ENCODE measurements at regions not wholly inside any gene's neighbourhood (a gene's known extent, or its start where the extent isn't known, plus 50 kb on each side); places are given as distances from the start of the nearest gene placed in this dataset.

DNA sequence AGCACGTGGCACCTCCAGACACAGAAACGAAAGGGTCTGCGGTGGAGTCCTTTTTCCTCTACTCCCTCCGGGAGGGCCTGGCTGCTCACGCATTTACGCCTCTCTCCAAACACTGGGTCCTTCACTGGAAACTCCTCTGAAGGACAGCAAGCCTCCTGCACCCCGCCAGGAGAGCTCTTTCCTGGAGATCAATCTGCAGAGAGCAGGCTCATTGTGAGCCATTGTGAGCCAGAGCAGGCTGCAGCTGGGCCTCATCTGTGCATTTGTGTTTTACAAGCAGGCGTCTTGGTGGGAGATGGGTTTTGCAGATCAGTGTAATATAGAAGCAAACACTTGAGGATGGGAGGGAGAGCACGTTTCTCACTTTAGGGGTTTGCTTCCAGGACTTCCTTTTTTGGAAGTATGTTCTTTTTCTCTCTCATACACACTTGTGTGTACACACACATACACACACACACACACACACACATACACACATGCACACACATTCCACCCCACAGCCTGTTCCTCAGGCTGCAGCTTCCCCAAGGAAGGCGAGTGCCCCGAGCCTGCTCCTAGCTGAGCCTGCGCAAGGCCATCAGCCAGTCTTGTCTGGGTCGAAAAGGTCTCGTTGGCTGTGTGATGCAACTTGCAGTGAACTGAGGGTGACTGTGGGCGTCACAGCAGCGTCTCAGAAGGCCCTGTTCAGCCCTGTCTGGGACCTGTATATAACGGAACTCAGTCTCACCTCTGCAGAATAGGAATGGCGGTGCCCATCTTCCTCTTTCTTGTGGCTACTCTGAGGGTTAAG is 163.5 kb downstream of the GLI2 start:
- no peak for DNase-seq (ENCODE audit: low read depth)

DNA sequence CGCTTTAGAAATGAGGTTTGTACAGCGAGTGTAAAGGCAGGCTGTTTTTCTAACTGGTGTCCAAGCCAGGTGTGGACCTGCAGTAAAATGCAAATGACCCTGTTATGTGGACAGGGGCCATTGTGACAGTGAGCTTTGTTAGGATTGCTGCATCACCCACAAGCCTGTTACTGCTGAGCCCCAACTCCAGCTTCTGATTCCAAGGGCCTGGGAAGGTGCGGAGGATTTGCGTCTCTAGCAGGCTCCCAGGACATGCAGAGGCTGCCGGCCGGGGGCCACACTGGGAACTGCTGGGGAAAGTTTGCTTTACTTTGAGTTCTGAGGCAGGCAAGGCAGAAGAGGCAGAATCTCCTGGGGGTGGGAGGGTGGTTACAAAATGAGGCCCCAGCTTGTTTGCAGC is 164.1 kb downstream of the GLI2 start:
- DNase-seq (ENCODE audit: low read depth), result no peak

DNA sequence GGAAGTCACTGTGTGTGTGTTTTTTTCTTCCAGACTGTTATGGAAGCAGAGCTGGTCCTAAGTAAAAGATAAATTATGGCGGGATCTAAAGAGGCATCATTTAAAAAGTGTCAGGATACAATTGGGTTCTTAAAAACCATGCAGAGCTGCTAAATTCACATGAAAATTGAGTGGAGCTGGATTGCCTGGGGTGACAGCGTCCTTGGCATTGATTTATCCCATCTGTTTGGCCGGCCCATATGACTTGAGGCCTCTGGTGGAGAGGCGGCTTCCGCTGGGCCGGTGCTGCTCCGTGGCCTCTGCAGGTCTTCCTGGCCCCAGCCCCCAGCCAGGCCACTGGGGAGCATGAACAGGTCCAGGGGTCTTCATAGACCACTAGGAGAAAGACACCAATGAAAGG is 165.5 kb downstream of the GLI2 start:
- DNase-seq (ENCODE audit: low read depth), result no peak

DNA sequence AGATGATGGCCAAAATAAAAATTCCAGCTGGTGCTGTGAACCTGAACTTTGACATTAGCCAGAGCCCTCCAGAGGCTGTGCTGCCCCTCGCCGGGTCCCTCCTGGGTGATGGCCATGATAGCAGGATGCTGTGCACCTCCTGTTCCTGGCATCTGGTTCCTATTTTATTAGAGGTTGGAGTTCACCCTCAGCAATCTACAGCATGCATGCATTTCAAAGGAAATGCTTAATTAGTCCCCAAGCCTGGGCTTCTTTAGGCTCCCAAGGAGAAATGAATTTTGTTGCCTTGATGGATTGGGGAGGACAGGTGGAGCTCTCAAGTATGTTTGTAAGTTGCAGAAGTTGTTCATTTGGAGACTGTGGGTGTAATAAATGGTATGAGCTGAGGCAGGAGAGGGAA is 166.9 kb downstream of the GLI2 start:
- DNase-seq (ENCODE audit: low read depth), result no peak

DNA sequence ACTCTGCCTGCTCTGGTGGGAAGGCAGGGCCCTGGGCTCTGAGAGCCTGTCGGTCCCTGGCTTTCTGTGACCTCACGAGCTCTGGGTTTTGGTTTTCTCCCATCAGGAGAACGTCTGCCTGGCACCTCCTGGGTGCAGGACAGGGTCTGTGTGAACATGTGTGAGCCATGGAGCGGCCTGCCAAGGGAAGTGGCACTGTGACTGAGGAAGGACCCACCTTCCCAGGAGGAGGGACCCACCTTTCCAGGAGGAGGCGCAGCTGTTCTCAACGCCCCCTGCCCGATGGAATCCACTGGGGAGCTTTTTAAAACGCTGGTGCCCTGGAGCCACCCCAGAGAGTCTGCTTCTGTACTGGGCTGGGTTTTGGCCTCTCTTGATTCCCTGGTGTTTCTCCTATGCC is 168.7 kb downstream of the GLI2 start:
- no peak for DNase-seq (ENCODE audit: low read depth)

DNA sequence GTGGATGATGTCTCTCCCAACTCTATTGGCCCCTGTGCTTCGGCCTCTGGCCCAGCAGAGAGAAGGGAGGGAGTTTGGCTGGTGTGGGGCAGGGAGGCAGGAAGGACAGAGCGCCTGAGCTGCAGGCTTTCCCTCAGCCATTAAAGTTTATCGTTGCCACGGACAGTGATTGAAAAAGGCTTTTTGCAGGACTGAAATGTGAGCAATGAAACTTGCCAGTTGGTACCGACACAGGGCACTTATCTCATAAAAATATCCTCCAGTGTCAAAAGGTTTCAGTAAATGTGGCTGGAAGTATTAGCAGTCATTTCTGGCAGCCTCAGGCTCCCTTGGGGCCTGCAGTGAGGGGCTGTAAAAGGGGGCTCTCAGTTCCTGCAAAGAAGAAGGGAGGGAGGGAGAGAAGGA is 169.2 kb downstream of the GLI2 start:
- no peak for DNase-seq (ENCODE audit: low read depth)

DNA sequence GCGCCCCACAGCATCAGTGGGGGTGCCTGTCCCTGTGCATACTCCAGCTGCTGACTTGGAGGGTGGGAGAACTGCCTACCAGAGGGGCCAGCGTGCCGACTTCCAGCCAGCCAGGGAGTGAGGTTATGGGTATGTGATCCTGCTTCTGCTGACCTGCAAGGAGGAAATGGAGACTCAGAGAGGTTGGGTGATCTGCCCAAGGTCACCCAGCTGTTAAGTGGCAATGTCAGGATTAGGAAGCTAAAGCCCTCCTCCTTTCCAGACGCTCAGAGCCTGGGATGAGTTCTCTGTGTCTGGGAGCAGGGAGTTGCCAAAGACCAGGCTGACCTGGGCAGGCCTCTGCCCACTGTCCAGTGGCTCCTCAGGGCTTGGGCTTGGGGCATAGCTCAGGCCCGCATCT is 169.6 kb downstream of the GLI2 start:
- DNase-seq (ENCODE audit: low read depth), result no peak

DNA sequence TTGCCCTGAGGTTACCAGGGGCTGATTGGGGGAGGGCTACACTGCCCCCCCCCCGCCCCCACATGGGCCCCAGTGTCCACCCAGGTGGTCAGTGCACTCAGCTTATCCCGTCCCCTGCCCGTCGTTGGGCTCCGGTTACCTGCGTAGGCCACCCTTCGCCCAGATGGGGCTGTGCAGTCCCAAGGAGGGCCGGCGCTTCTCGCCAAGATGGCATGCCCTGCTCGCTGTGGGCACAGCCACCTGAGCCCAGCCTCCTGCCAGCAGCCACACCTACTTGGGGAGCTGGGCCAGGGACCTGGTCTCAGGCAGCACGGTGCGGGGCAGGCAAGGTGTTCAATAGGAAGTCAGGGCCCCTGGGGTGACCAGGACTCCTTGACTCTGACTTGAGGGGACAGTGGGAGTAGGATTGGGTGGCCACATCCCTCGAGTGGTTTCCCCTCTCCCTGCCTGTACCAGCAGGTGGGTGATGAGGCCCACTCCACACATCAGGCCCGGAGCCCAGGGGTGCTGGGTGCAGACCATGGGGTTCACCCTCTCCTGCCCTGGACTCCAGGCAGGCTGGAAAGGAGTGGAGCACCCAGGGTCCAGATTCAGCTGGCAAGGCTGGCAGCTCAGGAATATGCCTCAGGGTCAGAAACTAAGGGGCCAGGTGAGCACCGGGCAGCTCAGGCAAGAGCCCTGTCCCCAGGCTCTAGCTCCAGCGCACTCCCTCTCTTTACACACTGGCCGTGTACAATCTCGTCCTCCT is 170.3 kb downstream of the GLI2 start:
- no peak for DNase-seq (ENCODE audit: low read depth)

DNA sequence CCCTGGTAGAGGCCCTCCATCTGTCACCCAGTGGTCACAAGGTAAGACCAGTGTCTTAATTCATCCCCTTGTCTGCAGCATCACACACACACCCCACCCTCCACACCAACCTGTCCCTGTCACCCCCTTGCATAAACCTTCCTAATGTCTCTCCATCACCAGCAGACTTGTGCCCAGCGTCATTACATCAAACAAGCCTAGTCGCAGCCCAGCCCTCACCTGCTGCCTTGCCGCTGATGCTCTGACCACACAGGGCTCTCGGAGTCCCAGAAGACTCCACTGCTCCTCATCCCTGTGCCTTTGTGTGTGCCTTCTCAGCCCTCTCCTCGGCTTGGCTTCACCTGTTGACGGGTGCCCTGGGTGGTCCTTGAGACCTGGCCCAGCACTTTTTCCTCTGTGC is 171.2 kb downstream of the GLI2 start:
- no peak for DNase-seq (ENCODE audit: low read depth)

DNA sequence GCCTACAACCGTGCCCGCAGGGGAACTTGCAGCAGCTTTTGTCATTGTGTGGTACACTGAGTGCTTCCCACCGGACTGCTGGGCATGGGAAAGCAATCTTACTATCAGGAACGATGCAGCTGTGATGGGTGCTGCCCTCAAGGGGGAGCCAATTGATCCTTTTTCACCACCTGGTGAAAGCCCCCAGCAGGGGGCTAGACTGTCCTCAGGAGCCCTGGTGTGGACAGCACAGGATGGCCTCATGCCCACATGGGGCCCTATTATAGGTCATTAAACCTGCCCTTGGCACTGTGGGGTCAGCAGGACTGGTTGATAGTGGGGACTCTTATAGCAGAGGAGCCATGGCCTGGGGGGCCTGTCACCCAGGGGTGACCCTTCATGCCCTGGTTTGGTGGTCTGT is 172.2 kb downstream of the GLI2 start:
- DNase-seq (ENCODE audit: low read depth), result no peak

DNA sequence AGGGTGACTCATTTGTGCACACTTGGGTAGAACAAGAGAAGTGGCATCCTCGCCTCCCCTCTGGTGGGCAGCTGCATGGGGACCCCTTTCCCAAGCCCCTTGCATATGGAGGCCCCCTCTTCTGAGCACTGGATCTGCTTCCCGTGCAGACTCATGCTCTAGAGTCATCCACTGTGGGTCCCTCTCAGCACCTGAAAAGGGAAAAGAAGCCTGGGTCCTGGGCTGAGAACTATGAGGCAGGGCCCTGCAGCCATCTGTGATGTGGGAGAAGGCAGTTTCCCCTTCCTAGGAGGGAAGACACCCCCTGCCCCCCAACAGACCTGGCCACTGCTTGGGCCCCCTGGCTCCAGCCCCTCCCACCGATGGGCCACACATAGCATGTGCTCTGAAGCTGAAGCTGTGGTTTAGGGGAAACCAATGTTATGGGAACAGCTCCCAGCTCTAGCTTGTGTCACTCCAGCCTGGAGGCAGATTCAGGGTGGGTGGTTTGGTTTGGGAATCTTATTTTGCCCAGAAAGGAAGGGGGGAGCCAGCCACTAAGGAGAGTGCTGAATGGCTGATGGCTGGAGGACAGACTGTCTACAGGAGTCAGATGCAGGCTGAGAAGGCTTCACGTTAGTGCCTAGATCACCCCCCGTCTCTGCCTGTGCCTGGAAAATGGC is 172.8 kb downstream of the GLI2 start:
- DNase-seq (ENCODE audit: low read depth), result no peak

DNA sequence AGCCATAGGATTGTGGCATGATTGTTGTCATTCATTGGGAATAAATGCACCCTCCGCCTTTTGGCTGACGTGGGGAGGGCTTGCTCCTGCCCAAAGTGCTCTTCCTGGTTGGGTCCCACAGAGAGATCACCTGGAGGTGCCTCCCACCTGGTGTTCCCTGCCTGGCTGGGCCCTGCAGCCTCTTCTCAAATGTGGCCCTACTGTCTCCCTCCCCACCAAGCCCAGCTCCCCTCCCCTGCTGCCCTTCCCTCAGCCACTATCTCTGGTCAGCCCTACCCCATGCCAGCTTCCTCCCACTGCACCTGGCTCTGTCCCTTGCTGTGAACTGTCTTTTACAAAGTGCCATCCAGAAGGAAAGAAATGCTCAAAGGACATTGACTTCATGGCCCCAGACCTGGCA is 173.4 kb downstream of the GLI2 start:
- no peak for DNase-seq (ENCODE audit: low read depth)

DNA sequence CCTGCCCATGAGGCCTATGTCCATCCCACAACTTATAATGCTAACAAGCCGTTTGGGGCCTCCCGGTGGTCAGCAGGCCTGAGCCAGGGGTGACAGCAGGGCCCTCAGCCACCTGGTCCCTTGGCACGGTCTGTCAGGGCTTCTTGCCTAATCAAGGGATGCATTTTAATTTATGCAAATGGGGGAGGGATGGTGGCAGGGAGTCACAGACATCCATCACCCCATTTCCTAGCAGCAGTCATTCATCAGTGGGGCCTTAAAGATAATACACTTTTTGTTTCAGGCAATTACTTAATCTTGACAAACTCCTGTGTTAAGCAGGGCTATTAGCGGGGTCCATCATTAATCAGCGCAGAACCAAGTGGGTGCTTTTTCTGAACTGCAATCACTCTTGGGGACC is 174.5 kb downstream of the GLI2 start:
- DNase-seq (ENCODE audit: low read depth), result no peak

DNA sequence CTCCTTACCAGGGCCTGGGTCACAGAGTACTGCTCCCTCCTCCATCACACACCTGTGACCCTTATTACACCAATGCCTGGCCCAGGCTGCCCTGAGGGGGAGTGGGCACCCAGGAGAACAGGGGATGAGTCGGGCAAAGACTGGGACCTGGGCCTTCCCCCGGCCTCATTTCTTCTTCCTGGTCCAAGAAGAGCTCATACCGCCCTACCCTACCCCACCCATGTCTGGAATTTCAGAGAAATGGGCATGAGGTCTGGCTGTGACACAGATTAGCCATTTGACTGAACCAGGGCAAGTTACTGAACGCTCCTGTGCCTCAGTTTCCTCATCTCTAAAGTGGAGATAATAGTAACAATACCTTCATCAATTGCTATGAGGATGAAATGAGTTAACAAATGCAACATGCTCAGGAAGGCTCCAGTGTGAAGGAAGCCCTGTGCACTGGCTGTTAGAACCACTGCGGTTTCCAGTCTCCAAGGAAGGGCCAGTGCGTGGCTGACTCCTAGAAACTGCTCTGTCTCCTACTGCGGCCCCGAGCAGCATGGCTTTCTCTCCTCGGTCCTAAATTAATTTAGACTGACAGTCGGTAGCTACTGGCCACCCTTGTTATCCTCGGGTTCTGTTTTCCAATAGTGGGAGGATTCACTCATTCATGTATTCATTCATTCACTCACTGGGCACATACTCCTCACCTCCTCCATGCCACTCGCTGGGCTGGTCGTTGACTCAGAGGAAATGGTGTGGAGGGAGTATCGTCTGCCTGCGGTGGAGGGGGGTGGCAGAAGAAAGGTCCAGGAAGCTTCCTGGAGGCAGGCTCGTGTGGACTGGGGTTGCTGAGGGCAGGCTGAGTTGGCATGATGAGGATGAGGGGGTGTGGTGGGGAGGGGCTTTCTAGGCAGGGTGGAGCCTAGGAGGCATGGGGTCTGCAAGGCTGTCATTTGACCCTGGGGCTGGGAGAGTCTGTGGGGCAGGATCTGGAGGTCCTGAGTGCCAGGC is 175.6 kb downstream of the GLI2 start:
- peak; percentile 70 for DNase-seq (ENCODE audit: low read depth)

DNA sequence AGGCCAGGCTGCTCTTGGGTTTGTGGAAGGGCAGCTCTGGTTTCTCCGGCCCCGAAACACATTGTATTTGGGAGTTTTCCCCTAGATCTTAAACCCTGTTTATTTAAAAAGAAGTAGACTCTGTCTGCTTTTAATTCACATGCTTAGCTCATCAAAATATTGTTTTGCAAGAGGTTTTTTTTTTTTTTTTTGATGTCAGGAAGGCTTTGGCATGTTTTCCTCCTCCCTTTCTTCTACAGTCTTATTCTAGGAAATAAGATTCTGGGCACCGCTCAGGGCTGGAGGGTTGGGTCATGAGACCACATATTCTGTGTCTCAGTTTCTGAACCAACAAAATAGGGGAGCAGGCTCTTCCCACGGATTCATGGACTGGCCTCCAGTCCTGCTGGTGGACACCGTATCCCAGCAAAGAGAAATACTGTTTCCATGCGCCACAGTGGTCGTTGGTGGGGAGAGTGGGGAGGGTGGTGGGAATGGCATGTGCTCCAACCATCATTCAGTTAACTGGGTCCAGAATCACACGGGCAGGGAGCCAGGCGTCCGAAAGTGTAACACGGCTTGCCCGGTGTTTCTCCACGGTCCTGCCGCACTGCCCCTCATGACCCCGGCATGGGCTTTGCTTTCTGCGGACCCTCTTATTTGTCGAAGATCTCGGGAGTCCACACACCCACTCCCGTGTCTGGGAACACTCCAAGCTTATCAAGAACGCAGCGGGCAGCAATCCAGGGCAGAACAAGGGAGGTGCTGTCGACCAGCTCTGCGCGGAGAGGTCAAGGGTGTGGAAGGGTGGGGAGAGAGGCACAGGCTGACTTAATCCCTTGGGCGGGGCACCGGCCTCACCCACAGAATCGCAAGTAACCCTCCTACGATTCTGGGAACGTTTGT is 176.7 kb downstream of the GLI2 start:
- DNase-seq (ENCODE audit: low read depth), result peak; percentile 90

DNA sequence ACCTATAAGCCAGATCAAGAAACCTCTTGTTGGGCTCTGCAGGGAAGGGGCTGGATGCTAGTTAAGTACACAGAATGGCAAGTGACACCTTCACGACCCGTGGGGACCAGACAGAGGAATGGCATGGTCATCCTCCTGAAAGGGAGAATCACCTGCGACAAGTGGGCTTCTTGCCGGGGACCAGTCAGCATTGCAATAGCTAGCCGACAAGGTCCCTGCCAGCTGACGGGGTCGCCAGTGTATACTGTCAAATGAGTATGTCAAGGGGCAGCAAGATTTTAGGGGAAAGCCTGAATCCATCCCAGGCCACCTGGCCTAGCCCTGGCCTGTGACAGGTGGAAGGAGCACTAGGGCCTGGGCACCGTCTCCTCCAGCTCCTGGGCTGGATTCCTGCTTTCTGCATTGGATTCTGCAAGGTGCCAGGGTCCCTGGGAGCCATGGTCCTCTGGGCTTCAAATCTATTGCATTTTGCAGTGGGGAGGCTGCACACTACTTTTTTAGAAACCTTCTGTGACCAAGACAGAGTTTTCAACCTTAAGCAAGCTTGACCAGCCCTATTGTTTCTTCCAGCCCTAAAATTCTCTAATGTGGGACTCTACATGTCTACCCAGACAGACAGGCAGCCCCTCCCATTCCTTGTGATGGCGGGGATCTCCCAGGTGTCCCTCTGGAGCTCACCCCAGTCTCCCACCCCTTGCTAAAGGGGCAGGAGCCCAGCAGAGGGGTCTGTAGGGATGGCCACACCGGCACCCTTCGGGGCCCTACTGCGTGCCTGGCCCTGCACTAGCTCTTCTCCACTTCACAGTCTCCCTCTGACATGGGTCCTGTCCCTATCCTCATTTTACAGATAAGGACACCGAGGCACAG is 178.5 kb downstream of the GLI2 start:
- no peak for DNase-seq (ENCODE audit: low read depth)

DNA sequence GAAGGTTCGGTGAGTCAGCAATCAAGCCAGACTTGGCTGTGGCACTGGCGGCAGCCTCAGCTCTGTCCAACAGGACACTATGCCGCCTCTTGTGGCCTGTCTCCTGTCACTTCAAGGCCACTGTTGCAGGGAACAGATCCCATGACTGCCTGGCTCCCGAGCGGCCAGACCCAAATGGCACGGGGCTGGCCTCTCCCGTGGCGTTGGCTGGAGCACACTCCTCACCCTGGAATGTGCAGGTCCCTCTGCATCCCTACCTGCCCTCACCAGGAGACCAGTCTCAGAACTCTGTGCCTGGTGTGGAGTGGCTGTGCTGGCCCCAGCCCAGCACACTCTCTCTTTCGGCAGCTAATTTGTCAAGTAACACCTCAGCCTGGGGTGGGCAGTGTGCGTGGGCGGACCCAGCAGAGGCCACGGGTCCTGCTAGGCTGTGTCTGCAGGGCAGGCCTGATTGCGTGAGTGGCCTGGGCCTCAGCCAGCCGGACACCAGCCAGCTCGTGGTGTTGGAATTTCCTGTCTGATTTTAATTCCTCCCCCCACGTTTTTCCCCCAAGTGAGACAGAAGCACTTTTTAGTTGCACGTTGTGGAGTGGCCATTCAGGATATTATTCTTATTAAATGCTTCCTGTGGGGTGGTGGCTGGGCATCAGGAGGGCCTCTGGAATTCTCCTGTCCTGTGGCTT is 179.3 kb downstream of the GLI2 start:
- peak; percentile 79 for DNase-seq (ENCODE audit: low read depth)

DNA sequence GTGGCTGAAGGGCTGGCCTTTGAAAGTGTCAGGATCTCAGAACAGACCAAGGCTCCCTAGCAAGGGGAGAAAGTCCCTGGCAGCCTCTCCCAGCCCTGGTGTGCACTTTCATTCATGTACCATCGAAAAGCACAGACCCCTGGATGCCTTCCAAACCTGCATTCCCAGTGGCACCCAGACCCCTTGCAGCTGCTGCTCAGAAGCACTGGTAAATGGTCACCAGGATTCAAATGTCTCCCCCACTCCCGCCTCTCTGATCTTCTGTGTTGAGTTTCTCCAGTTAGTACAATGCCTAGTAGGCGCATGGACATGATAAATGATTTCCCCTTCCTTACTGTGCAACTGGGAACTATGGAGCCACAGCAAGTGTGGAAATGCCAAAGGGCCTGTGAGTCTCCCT is 180.0 kb downstream of the GLI2 start:
- peak; percentile 48 for DNase-seq (ENCODE audit: low read depth)

DNA sequence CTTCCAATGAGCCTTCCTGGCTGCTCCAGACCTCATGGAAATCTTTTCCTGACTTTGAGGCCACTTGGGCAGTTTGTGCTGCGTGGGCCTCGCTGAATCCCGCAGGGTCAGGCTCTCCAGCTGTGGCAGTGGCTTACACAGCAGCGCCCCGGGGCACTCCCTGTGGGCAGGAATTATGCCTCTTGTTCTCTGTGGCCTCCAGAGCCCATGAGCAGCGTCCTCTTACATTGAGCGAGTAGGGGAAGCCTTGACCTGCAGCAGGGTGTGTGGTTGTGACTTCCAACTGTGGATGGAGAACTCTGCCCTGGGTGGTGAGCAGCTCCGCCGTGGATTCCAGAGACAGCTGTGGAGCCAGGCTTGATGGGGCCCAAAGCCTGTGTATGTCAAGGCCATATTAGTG is 180.8 kb downstream of the GLI2 start:
- DNase-seq (ENCODE audit: low read depth), result no peak

Data from amniotic epithelial cell (primary cell).